PFSK-1 (cell line): ENCODE measurements at regions not wholly inside any gene's neighbourhood (a gene's known extent, or its start where the extent isn't known, plus 50 kb on each side); places are given as distances from the start of the nearest gene placed in this dataset.

Source experiments
- POLR2AphosphoS5 ChIP-seq: IDR thresholded peaks from 2 replicates; pipeline ENCODE4 v1.6.1; 2012; ENCODE audit warnings: low read depth, mild to moderate bottlenecking, control low read depth, low read length, moderate library complexity
- SIN3A ChIP-seq: IDR thresholded peaks from 2 replicates; pipeline ENCODE4 v1.6.1; 2012; ENCODE audit warnings: mild to moderate bottlenecking, low read length, moderate library complexity, borderline replicate concordance; ENCODE audit not compliant: insufficient read depth

GRCh38 chr12:88854260-88854659 lies 274.0 kb upstream of the KITLG start:
- TF ChIP-seq POLR2AphosphoS5 = no peak
- TF ChIP-seq SIN3A = no peak
